IPS-18c (cell line): ENCODE measurements at regions not wholly inside any gene's neighbourhood (a gene's known extent, or its start where the extent isn't known, plus 50 kb on each side); places are given as distances from the start of the nearest gene placed in this dataset.
"Not testable (repeated sequence)": the region's sequence is repeated elsewhere in the genome, so short reads cannot be mapped to it uniquely, and the experiment has no call there.

Experiments used
- H3K4me3 ChIP-seq: 2 replicates; pipeline ENCODE4 v1.7.0; 2013; ENCODE audit warnings: low read depth, mild to moderate bottlenecking, low read length, moderate library complexity; ENCODE audit not compliant: insufficient read depth
- H3K9me3 ChIP-seq: one replicate; pipeline ENCODE4 v1.6.1; 2013; ENCODE audit warnings: mild to moderate bottlenecking, low read length, moderate library complexity; ENCODE audit not compliant: control insufficient read depth, insufficient read depth

- Histone ChIP-seq H3K9me3 (peaks cover 24% of the 10 kb centered on the region), H3K4me3 (no peak overlapping the region)
Measured at GRCh38 chr7:68789597-68789996, 808.7 kb upstream of the AUTS2 start.

GRCh38 chr7:68792351-68792750 lies 805.9 kb upstream of the AUTS2 start:
- Histone ChIP-seq H3K9me3 (peaks cover 30% of the 10 kb centered on the region), H3K4me3 (no peak overlapping the region)

GRCh38 chr7:68793513-68793912 lies 804.8 kb upstream of the AUTS2 start:
- H3K9me3 ChIP-seq, result peaks cover 33% of the 10 kb centered on the region

GRCh38 chr7:68800316-68800715 lies 798.0 kb upstream of the AUTS2 start:
- Histone ChIP-seq H3K4me3 (no peak overlapping the region), H3K9me3 (peaks cover 38% of the 10 kb centered on the region)

More at GRCh38 chr7:68793513-68793912, 804.8 kb upstream of the AUTS2 start:
- H3K4me3 ChIP-seq, result no peak overlapping the region

- no peak overlapping the region for H3K4me3 ChIP-seq
- H3K9me3 ChIP-seq, result peaks cover 33% of the 10 kb centered on the region
Measured at GRCh38 chr7:68805159-68805558, 793.1 kb upstream of the AUTS2 start.

- no peak overlapping the region; the same call in 1 of the 2 replicates for H3K4me3 ChIP-seq
- peaks cover 26% of the 10 kb centered on the region for H3K9me3 ChIP-seq
Measured at GRCh38 chr7:68807666-68808065, 790.6 kb upstream of the AUTS2 start.

GRCh38 chr7:68813551-68814080 lies 784.7 kb upstream of the AUTS2 start:
- H3K9me3 ChIP-seq, result peaks cover 27% of the 10 kb centered on the region
- no peak overlapping the region for H3K4me3 ChIP-seq

- Histone ChIP-seq H3K9me3 (peaks cover 25% of the 10 kb centered on the region), H3K4me3 (no peak overlapping the region)
Measured at GRCh38 chr7:68816491-68816890, 781.8 kb upstream of the AUTS2 start.

- H3K4me3 ChIP-seq, result no peak overlapping the region
- peaks cover 28% of the 10 kb centered on the region for H3K9me3 ChIP-seq
Measured at GRCh38 chr7:68820321-68820720, 778.0 kb upstream of the AUTS2 start.

GRCh38 chr7:68821846-68822245 lies 776.4 kb upstream of the AUTS2 start:
- Histone ChIP-seq H3K4me3 (no peak overlapping the region), H3K9me3 (peaks cover 24% of the 10 kb centered on the region)

- Histone ChIP-seq H3K4me3 (no peak overlapping the region), H3K9me3 (peaks cover 20% of the 10 kb centered on the region)
Measured at GRCh38 chr7:68823996-68824780, 774.1 kb upstream of the AUTS2 start.

GRCh38 chr7:68828575-68828974 lies 769.7 kb upstream of the AUTS2 start:
- peaks cover 20% of the 10 kb centered on the region for H3K9me3 ChIP-seq
- no peak overlapping the region for H3K4me3 ChIP-seq

- Histone ChIP-seq H3K9me3 (peaks cover 29% of the 10 kb centered on the region), H3K4me3 (no peak overlapping the region)
Measured at GRCh38 chr7:68833422-68833821, 764.9 kb upstream of the AUTS2 start.

GRCh38 chr7:68839014-68839413 lies 759.3 kb upstream of the AUTS2 start:
- H3K4me3 ChIP-seq, result no peak overlapping the region
- peaks cover 37% of the 10 kb centered on the region for H3K9me3 ChIP-seq

GRCh38 chr7:68840991-68841390 lies 757.3 kb upstream of the AUTS2 start:
- Histone ChIP-seq H3K4me3 (no peak overlapping the region), H3K9me3 (peaks cover 34% of the 10 kb centered on the region)

- H3K9me3 ChIP-seq, result peaks cover 33% of the 10 kb centered on the region
- H3K4me3 ChIP-seq, result not testable (repeated sequence)
Measured at GRCh38 chr7:68843985-68844384, 754.3 kb upstream of the AUTS2 start.

GRCh38 chr7:68846811-68847325 lies 751.4 kb upstream of the AUTS2 start:
- H3K9me3 ChIP-seq, result peaks cover 23% of the 10 kb centered on the region
- peak overlapping the region; percentile 29; the same call in 1 of the 2 replicates for H3K4me3 ChIP-seq

GRCh38 chr7:68853254-68853653 lies 745.0 kb upstream of the AUTS2 start:
- no peak overlapping the region for H3K4me3 ChIP-seq
- H3K9me3 ChIP-seq, result peaks cover 28% of the 10 kb centered on the region
